C4-2B (cell line): ENCODE measurements at regions not wholly inside any gene's neighbourhood (a gene's known extent, or its start where the extent isn't known, plus 50 kb on each side); places are given as distances from the start of the nearest gene placed in this dataset.

Source experiments
- H3K27ac ChIP-seq: fragments of 450-650 bp; 2 replicates; pipeline ENCODE4 v1.5.1; 2017
- CTCF ChIP-seq: fragments of 450-650 bp; conservative IDR thresholded peaks from 2 replicates; pipeline ENCODE4 v1.5.1; 2017; ENCODE audit warnings: mild to moderate bottlenecking
- ZFX ChIP-seq: fragments of 450-650 bp; IDR thresholded peaks from 2 replicates; pipeline ENCODE4 v1.6.1; 2017

DNA sequence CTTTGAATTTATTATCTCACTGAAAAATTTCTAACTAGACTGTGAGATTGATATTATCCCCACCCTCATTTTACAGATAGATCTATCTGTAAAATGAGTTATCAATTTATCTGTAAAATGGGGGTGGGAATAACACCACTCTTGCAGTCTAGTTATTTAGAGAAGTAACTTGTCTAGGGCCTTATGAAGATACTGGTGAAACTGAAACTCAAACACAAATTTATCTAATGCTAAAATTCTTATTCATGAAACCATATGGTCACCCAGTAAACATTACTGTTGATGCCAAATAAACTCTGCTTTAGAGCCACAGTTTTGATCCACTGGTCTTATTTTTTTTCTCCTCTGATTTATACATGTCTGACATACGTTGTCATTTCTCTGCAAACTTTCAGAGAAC lies 52.1 kb upstream of the SMIM36 start:
- no peak overlapping the region for H3K27ac ChIP-seq
- no peak for TF ChIP-seq ZFX
- TF ChIP-seq CTCF: no peak

GRCh38 chr17:55561973-55562495 lies 50.8 kb upstream of the SMIM36 start:
- H3K27ac ChIP-seq: no peak overlapping the region
- TF ChIP-seq ZFX (no peak), CTCF (no peak)

DNA sequence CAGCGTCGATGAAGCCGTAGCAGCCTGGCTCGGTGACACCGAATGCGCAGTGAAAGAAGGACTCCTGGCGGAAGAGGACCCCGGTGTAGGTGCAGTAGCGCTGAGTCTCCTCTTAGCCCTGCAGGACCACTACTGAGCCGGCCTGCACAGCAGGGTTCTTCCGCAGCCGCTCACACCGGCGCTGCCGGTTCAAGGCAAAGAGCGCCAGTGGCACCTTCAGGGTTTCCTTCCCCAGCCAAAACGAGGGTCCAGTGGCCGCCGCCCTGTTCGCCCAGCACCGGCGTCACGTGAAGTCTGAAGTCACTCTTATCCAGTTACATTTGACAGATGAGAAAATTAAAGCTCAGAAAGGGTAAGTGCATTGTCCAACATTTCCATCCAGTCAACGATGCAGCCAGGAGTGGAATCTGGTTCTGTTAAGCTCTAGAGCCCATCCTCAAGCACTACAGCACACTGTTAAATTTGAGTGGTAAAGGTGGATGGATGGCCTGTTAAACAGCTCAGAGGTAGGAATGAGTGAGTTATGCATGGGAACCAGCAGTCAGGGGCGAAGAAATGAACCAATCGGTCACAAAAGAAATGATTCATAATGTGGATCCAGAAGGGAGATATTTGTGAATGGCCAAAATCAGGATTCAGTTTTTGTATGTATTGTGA lies 50.2 kb upstream of the SMIM36 start:
- no peak for TF ChIP-seq ZFX
- TF ChIP-seq CTCF: no peak
- no peak overlapping the region for H3K27ac ChIP-seq
